Liver (tissue), 8 donors: ENCODE measurements at regions not wholly inside any gene's neighbourhood (a gene's known extent, or its start where the extent isn't known, plus 50 kb on each side); places are given as distances from the start of the nearest gene placed in this dataset.

Source experiments
- DNase-seq: peaks from one replicate; pipeline ENCODE4 v3.0.0-alpha.2; 2017; ENCODE audit warnings: low spot score
- H3K27ac ChIP-seq, 2 donors: one replicate each; pipeline ENCODE4 v1.7.0; 2013; ENCODE audit warnings: inconsistent platforms in 2 of 2, low read length in 2 of 2, control low read depth in 1 of 2, low read depth in 1 of 2, mild to moderate bottlenecking in 1 of 2
- H3K27me3 ChIP-seq, 4 donors: one replicate each; pipeline versions ENCODE4 v1.6.1 to v1.7.0; 2013; ENCODE audit warnings: low read length in 3 of 4, inconsistent platforms in 1 of 4, mild to moderate bottlenecking in 1 of 4, moderate library complexity in 1 of 4; ENCODE audit not compliant: control insufficient read depth in 4 of 4, insufficient read depth in 4 of 4
- H3K36me3 ChIP-seq, 4 donors: one replicate each; pipeline versions ENCODE4 v1.6.1 to v1.7.0; 2013; ENCODE audit warnings: low read length in 3 of 4, mild to moderate bottlenecking in 3 of 4, low read depth in 1 of 4, moderate library complexity in 1 of 4; ENCODE audit not compliant: control insufficient read depth in 4 of 4, insufficient read depth in 3 of 4
- H3K4me1 ChIP-seq, 4 donors: one replicate each; pipeline versions ENCODE4 v1.6.1 to v1.7.0; 2013; ENCODE audit warnings: low read length in 3 of 4, mild to moderate bottlenecking in 3 of 4, moderate library complexity in 1 of 4; ENCODE audit not compliant: control insufficient read depth in 4 of 4, insufficient read depth in 4 of 4
- H3K4me3 ChIP-seq, 3 donors: one replicate each; pipeline versions ENCODE4 v1.6.1 to v1.7.0; 2013; ENCODE audit warnings: low read length in 3 of 3, control low read depth in 1 of 3, low read depth in 1 of 3, mild to moderate bottlenecking in 1 of 3
- H3K9ac ChIP-seq, 2 donors: one replicate each; pipeline ENCODE4 v1.7.0; 2013; ENCODE audit warnings: low read length in 2 of 2, mild to moderate bottlenecking in 2 of 2, moderate library complexity in 2 of 2, control low read depth in 1 of 2, low read depth in 1 of 2
- H3K9me3 ChIP-seq, 4 donors: one replicate each; pipeline versions ENCODE4 v1.6.1 to v1.7.0; 2013; ENCODE audit warnings: low read length in 3 of 4; ENCODE audit not compliant: control insufficient read depth in 4 of 4
- EGR1 ChIP-seq, 2 donors: IDR thresholded peaks; 2 replicates each; pipeline ENCODE4 v1.6.1; 2016 to 2018; ENCODE audit warnings: antibody characterized with exemption in 2 of 2, low read depth in 2 of 2
- GABPA ChIP-seq, 2 donors: IDR thresholded peaks in 1 of 2; conservative IDR thresholded peaks in 1 of 2; 2 replicates each; pipeline ENCODE4 v1.6.1; 2016; ENCODE audit warnings: antibody characterized with exemption in 2 of 2, mild to moderate bottlenecking in 1 of 2, moderate library complexity in 1 of 2
- HNF4G ChIP-seq: IDR thresholded peaks from 2 replicates; pipeline ENCODE4 v1.6.1; 2016; ENCODE audit warnings: antibody characterized with exemption
- JUND ChIP-seq, 2 donors: IDR thresholded peaks; 2 replicates each; pipeline ENCODE4 v1.6.1; 2016; ENCODE audit warnings: antibody characterized with exemption in 2 of 2
- NR2F2 ChIP-seq: IDR thresholded peaks from 2 replicates; pipeline ENCODE4 v1.6.1; 2016; ENCODE audit warnings: antibody characterized with exemption
- RXRA ChIP-seq, 2 donors: IDR thresholded peaks; 2 replicates each; pipeline ENCODE4 v1.6.1; 2017 to 2018; ENCODE audit warnings: antibody characterized with exemption in 2 of 2, mild to moderate bottlenecking in 1 of 2
- SP1 ChIP-seq: IDR thresholded peaks from 2 replicates; pipeline ENCODE4 v1.6.1; 2018; ENCODE audit warnings: antibody characterized with exemption, mild to moderate bottlenecking
- TAF1 ChIP-seq: conservative IDR thresholded peaks from 2 replicates; pipeline ENCODE4 v1.6.1; 2016; ENCODE audit warnings: antibody characterized with exemption, mild to moderate bottlenecking
- YY1 ChIP-seq: IDR thresholded peaks from 2 replicates; pipeline ENCODE4 v1.6.1; 2016; ENCODE audit warnings: antibody characterized with exemption, mild to moderate bottlenecking
- WGBS: extraction: QIAGEN DNeasy Blood & Tissue Kit; methylation state at CpG from one replicate; pipeline ENCODE4 v1.1.7; 2013; 5-methylcytosine and 5-hydroxymethylcytosine counted together
- TF ChIP-seq, protein P1 (sequence below): fragments of 150-350 bp; IDR thresholded peaks from 2 replicates; pipeline ENCODE4 v1.5.1; 2017; ENCODE audit warnings: improper control_type of control experiment, low read depth, low read length; ENCODE audit not compliant: missing input control
- TF ChIP-seq, protein P2 (sequence below): IDR thresholded peaks from 2 replicates; pipeline ENCODE4 v1.6.1; 2016; ENCODE audit warnings: antibody characterized with exemption
- donor health status: healthy.
- donor health status: healthy.
- donor health status: healthy.
- donor health status: healthy.
- donor health status: healthy.

- no peak for DNase-seq
- no peak overlapping the region for H3K4me3 ChIP-seq
- no peaks in the 10 kb centered on the region for H3K4me1 ChIP-seq
- TF ChIP-seq EGR1 (IDR thresholded peaks at IDR 0.05; ENCODE audit: low read depth in 2 of 2) (no peak), JUND (IDR thresholded peaks at IDR 0.05) (no peak), NR2F2 (no peak)
- H3K9me3 ChIP-seq = peaks cover 0 to 2% (median 0%) of the 10 kb centered on the region in 4 donors
- no peaks in the 10 kb centered on the region for H3K27me3 ChIP-seq
- no peaks in the 10 kb centered on the region for H3K36me3 ChIP-seq
- H3K27ac ChIP-seq = no peak overlapping the region
- no peak overlapping the region for H3K9ac ChIP-seq
Measured at GRCh38 chr7:98562381-98562823, 54.7 kb upstream of the NPTX2 start.

GRCh38 chr7:98559958-98560357 is 57.1 kb upstream of the NPTX2 start:
- Histone ChIP-seq H3K9ac (no peak overlapping the region), H3K36me3 (no peaks in the 10 kb centered on the region), H3K27me3 (no peaks in the 10 kb centered on the region), H3K9me3 (peaks cover 0 to 2% (median 0%) of the 10 kb centered on the region in 4 donors), H3K4me3 (no peak overlapping the region), H3K27ac (no peak overlapping the region), H3K4me1 (no peaks in the 10 kb centered on the region)
- WGBS = 44% methylated on average over 3 of the region's 3 CpGs
- no peak for DNase-seq
- no peak for TF ChIP-seq TAF1
- no peak for TF ChIP-seq JUND (IDR thresholded peaks at IDR 0.05)
- TF ChIP-seq RXRA (IDR thresholded peaks at IDR 0.05) = no peak
- no peak for TF ChIP-seq GABPA (IDR thresholded peaks at IDR 0.05 in 1 of 2, conservative IDR thresholded peaks at IDR 0.05 in 1 of 2)
- no peak for TF ChIP-seq YY1

DNA sequence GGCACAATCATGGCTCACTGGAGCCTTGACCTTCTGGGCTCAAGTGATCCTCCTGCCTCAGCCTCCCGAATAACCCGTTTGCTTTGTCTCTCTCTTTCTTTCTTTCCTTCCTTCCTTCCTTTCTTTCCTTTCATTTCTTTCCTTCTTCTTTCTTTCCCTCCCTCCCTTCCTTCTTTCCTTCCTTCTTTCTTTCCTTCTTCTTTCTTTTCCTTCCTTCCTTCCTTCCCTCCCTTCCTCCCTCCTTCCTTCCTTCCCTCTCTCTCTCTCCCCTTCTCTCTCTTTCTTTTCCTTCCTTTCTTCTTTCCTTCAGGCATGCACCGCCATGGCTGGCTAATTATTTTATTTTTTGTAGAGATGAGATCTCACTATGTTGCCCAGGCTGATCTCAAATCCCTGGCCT is 57.9 kb upstream of the NPTX2 start:
- H3K27ac ChIP-seq = no peak overlapping the region
- no peaks in the 10 kb centered on the region for H3K27me3 ChIP-seq
- H3K9ac ChIP-seq = no peak overlapping the region
- H3K9me3 ChIP-seq = peaks cover 0 to under 1% (median 0%) of the 10 kb centered on the region in 4 donors
- 91% methylated on average over 3 of the region's 3 CpGs for WGBS
- no peak overlapping the region for H3K4me3 ChIP-seq
- H3K4me1 ChIP-seq = no peaks in the 10 kb centered on the region
- TF ChIP-seq GABPA (IDR thresholded peaks at IDR 0.05 in 1 of 2, conservative IDR thresholded peaks at IDR 0.05 in 1 of 2) (no peak), HNF4G (no peak)
- TF ChIP-seq, protein P1, sequence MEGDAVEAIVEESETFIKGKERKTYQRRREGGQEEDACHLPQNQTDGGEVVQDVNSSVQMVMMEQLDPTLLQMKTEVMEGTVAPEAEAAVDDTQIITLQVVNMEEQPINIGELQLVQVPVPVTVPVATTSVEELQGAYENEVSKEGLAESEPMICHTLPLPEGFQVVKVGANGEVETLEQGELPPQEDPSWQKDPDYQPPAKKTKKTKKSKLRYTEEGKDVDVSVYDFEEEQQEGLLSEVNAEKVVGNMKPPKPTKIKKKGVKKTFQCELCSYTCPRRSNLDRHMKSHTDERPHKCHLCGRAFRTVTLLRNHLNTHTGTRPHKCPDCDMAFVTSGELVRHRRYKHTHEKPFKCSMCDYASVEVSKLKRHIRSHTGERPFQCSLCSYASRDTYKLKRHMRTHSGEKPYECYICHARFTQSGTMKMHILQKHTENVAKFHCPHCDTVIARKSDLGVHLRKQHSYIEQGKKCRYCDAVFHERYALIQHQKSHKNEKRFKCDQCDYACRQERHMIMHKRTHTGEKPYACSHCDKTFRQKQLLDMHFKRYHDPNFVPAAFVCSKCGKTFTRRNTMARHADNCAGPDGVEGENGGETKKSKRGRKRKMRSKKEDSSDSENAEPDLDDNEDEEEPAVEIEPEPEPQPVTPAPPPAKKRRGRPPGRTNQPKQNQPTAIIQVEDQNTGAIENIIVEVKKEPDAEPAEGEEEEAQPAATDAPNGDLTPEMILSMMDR = no peak
- no peaks in the 10 kb centered on the region for H3K36me3 ChIP-seq
- DNase-seq = no peak

- no peaks in the 10 kb centered on the region for H3K4me1 ChIP-seq
- WGBS = 65% methylated on average over 11 of the region's 11 CpGs
- TF ChIP-seq, protein P2, sequence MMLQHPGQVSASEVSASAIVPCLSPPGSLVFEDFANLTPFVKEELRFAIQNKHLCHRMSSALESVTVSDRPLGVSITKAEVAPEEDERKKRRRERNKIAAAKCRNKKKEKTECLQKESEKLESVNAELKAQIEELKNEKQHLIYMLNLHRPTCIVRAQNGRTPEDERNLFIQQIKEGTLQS = no peak
- TF ChIP-seq SP1 = no peak
- H3K27me3 ChIP-seq = no peaks in the 10 kb centered on the region
- H3K9me3 ChIP-seq = no peaks in the 10 kb centered on the region
- no peak overlapping the region for H3K27ac ChIP-seq
- no peak overlapping the region for H3K9ac ChIP-seq
- no peaks in the 10 kb centered on the region for H3K36me3 ChIP-seq
- no peak for DNase-seq
- H3K4me3 ChIP-seq = no peak overlapping the region
Measured at GRCh38 chr7:98557538-98558031, 59.5 kb upstream of the NPTX2 start.
